Transverse colon (tissue), 4 donors: ENCODE measurements at regions not wholly inside any gene's neighbourhood (a gene's known extent, or its start where the extent isn't known, plus 50 kb on each side); places are given as distances from the start of the nearest gene placed in this dataset.

ENCODE experiments used
- DNase-seq: peaks from one replicate; pipeline ENCODE4 v3.0.0-alpha.2; 2019
- H3K27ac ChIP-seq, 4 donors: fragments of 200-600 bp; sonication (generic); 2 replicates each; pipeline ENCODE4 v1.5.1; 2016 to 2018; ENCODE audit warnings: inconsistent platforms in 4 of 4
- H3K27me3 ChIP-seq: fragments of 200-600 bp; sonication (generic); 2 replicates; pipeline ENCODE4 v1.5.1; 2017; ENCODE audit warnings: inconsistent platforms
- H3K36me3 ChIP-seq, 4 donors: fragments of 200-600 bp; sonication (generic); 2 replicates each; pipeline ENCODE4 v1.5.1; 2017 to 2019; ENCODE audit warnings: inconsistent platforms in 4 of 4
- H3K4me1 ChIP-seq, 4 donors: fragments of 200-600 bp; sonication (generic); 2 replicates each; pipeline ENCODE4 v1.5.1; 2017 to 2020; ENCODE audit warnings: inconsistent platforms in 4 of 4
- H3K4me3 ChIP-seq, 4 donors: fragments of 200-600 bp; sonication (generic); 1 replicate in 1 of 4; 2 replicates in 3 of 4; pipeline versions ENCODE4 v1.5.1 to v1.6.1; 2017 to 2019; ENCODE audit warnings: inconsistent platforms in 4 of 4
- H3K9me3 ChIP-seq, 2 donors: fragments of 200-600 bp; sonication (generic); 2 replicates each; pipeline ENCODE4 v1.5.1; 2017 to 2019; ENCODE audit warnings: inconsistent platforms in 2 of 2
- EP300 ChIP-seq: sonication (generic); formaldehyde crosslinking; IDR thresholded peaks from one replicate; pipeline ENCODE4 v1.6.1; 2017; ENCODE audit warnings: antibody characterized with exemption, low read depth
- POLR2A ChIP-seq: fragments of 450-650 bp; IDR thresholded peaks from one replicate; pipeline ENCODE4 v1.6.1; 2016; ENCODE audit warnings: antibody characterized with exemption, mild to moderate bottlenecking, moderate library complexity
- POLR2AphosphoS5 ChIP-seq, 3 donors: sonication (generic); formaldehyde crosslinking; IDR thresholded peaks; one replicate each; pipeline ENCODE4 v1.6.1; 2016; ENCODE audit warnings: antibody characterized with exemption in 3 of 3
- WGBS, 2 donors: methylation state at CpG; one replicate each; pipeline ENCODE4 v1.1.5; 2018; ENCODE audit warnings: low coverage in 1 of 2; 5-methylcytosine and 5-hydroxymethylcytosine counted together
- in situ Hi-C, 4 donors: fragments of 200-750 bp; cut with MboI; loops; one replicate each; pipeline versions ENCODE4 v1.15.0 to v1.15.1; 2017; ENCODE audit warnings: low sequenced_read_pairs in 3 of 4, low pct_ligation_motif_present in 1 of 4, low pct_unique_long_range_greater_than_20kb in 1 of 4
- intact Hi-C: fragments of 100-400 bp; cut with DNase I; formaldehyde crosslinking; loops from one replicate; pipeline ENCODE4 v1.15.1; 2023; ENCODE audit warnings: low total_unique reads
- TF ChIP-seq, protein P1 (sequence below), 5 experiments: fragments of 200-600 bp in 3 of 5; fragments of 450-650 bp in 2 of 5; sonication (generic) in 3 of 5; IDR thresholded peaks; 1 replicate in 2 of 5; 2 replicates in 3 of 5; pipeline ENCODE4 v1.5.1; 2016 to 2017; ENCODE audit warnings: antibody characterized with exemption in 5 of 5, inconsistent platforms in 3 of 5, mild to moderate bottlenecking in 2 of 5, moderate library complexity in 1 of 5

DNA sequence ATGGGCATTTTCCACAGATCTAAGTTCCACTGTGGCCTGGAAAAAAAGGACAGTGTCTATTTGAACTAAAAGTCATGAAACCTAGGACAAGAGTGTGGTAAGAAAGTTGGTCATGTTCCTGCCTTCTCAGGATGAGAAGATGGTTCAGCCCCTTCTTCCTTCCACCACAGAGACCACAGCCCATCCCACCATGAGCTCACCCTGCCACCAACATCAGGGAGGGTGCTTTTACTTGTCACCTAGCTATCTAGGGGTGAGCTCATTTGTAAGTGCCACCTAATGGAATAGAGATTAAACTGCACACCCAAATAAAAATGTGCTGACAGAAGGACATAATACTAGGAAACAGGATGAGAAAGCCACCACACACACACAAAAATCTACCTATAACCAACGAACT is 235.9 kb downstream of the SPIN4 start:
- H3K4me1 ChIP-seq: no peaks in the 10 kb centered on the region
- no peaks in the 10 kb centered on the region for H3K9me3 ChIP-seq
- H3K27me3 ChIP-seq: no peaks in the 10 kb centered on the region
- intact Hi-C loops: no loop called here
- H3K27ac ChIP-seq: no peak overlapping the region
- no peak for DNase-seq
- no peak overlapping the region for H3K4me3 ChIP-seq
- WGBS, 2 donors: 0 to 7% methylated on average over 1 of the region's 1 CpG
- in situ Hi-C loops: no loop called here
- H3K36me3 ChIP-seq: no peaks in the 10 kb centered on the region
- TF ChIP-seq POLR2AphosphoS5 (IDR thresholded peaks at IDR 0.05) (no peak), POLR2A (no peak), EP300 (no peak)
- TF ChIP-seq, protein P1, sequence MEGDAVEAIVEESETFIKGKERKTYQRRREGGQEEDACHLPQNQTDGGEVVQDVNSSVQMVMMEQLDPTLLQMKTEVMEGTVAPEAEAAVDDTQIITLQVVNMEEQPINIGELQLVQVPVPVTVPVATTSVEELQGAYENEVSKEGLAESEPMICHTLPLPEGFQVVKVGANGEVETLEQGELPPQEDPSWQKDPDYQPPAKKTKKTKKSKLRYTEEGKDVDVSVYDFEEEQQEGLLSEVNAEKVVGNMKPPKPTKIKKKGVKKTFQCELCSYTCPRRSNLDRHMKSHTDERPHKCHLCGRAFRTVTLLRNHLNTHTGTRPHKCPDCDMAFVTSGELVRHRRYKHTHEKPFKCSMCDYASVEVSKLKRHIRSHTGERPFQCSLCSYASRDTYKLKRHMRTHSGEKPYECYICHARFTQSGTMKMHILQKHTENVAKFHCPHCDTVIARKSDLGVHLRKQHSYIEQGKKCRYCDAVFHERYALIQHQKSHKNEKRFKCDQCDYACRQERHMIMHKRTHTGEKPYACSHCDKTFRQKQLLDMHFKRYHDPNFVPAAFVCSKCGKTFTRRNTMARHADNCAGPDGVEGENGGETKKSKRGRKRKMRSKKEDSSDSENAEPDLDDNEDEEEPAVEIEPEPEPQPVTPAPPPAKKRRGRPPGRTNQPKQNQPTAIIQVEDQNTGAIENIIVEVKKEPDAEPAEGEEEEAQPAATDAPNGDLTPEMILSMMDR (IDR thresholded peaks at IDR 0.05): no peak

DNA sequence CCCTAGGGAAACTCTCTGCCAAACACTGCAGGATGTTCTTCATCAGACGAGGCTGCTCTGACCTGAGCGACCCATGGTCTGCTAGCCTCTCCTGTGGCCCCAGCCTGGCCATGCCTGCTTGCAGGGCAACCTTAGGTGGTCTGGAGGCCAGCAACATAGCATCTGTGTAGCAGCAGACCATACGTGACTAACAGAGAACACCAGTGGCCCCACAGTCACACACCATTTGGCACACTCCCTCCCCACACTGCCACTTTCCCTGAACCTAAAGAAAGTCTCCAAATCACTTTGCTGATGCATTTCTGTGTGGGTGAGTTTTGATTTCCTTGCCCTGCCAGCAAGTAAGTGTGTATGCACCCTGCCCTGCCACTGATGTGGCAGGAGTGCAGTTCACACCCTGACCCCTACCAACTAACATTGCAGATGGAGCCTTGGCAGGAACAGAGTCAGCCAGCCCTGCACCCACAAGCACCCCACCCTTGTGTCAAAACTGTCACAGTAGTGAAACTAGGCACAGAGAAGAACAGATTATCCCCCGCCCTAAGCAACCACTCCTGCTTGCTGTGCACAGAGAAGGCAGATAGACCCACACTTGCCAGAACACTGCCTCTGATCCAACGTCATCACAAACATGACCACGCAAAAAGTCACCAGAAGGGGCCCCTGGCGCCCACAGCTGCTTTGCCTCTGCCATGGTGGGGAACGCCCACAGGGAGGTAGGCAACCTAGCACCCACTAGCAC is 249.1 kb downstream of the SPIN4 start:
- 77% methylated on average over 8 of the region's 8 CpGs; no CpG with 5 or more reads in 1 of the 2 donors for WGBS, 2 donors

DNA sequence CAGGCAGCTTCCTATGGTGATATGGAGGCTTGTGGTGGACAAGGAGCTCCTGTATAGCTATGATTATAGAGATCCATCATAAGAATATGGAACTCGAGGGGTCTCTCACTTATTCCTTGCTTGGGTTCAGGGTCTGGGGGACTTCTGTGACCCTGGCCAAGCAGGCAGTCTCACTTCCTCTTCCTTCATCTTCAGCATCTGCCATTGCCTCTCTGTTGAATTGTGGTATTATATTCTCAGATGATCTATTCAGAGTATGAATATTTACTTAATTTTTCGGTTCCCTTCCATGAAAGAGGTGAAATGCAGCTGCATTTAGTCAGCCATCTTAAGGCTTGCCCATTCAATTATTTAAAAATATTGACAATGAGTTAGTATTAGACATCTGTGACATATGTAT is 292.9 kb downstream of the SPIN4 start:
- Histone ChIP-seq H3K27ac (no peak overlapping the region), H3K36me3 (no peaks in the 10 kb centered on the region), H3K4me1 (no peaks in the 10 kb centered on the region), H3K4me3 (no peak overlapping the region), H3K9me3 (no peaks in the 10 kb centered on the region), H3K27me3 (no peaks in the 10 kb centered on the region)
- WGBS, 2 donors: 25% methylated on average over 2 of the region's 2 CpGs; no CpG with 5 or more reads in 1 of the 2 donors
- in situ Hi-C loops (no loop called here), intact Hi-C loops (no loop called here)
- no peak for DNase-seq
- TF ChIP-seq POLR2A: no peak
- TF ChIP-seq POLR2AphosphoS5 (IDR thresholded peaks at IDR 0.05): no peak
- TF ChIP-seq, protein P1 (IDR thresholded peaks at IDR 0.05): no peak
- no peak for TF ChIP-seq EP300

More for the DNA sequence above, 249.1 kb downstream of the SPIN4 start:
- Histone ChIP-seq H3K27ac (no peak overlapping the region), H3K27me3 (no peaks in the 10 kb centered on the region), H3K9me3 (no peaks in the 10 kb centered on the region), H3K36me3 (no peaks in the 10 kb centered on the region), H3K4me1 (no peaks in the 10 kb centered on the region), H3K4me3 (no peak overlapping the region)
- in situ Hi-C loops: no loop called here
- no peak for DNase-seq
- intact Hi-C loops: no loop called here
- TF ChIP-seq POLR2A (no peak), EP300 (no peak), POLR2AphosphoS5 (IDR thresholded peaks at IDR 0.05) (no peak)
- TF ChIP-seq, protein P1 (IDR thresholded peaks at IDR 0.05): no peak

DNA sequence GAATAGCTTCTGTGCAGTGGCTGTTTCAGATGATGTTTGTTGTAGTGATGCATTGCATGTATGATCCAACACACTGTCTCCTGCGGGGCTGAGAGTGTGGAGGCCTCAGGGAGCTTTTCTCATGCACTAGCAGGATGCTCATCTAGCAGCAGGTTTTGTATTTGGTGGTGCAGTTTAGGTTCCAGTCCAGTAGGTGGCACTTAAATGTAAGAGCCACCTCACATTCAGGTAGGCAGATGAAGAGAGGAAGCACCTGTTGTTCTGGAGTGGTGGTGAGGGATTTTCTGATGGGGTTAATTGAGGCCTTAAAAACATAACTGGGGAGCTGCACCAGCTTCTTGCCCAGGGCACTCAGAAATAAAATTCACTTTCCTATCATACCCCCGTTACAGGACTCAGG is 300.9 kb downstream of the SPIN4 start:
- Histone ChIP-seq H3K27me3 (no peaks in the 10 kb centered on the region), H3K4me1 (no peaks in the 10 kb centered on the region), H3K36me3 (no peaks in the 10 kb centered on the region), H3K9me3 (no peaks in the 10 kb centered on the region), H3K27ac (no peak overlapping the region), H3K4me3 (no peak overlapping the region)
- in situ Hi-C loops (no loop called here), intact Hi-C loops (no loop called here)
- WGBS, 2 donors: 36% methylated on average over 2 of the region's 2 CpGs; no CpG with 5 or more reads in 1 of the 2 donors
- TF ChIP-seq POLR2A (no peak), EP300 (no peak), POLR2AphosphoS5 (IDR thresholded peaks at IDR 0.05) (no peak)
- TF ChIP-seq, protein P1 (IDR thresholded peaks at IDR 0.05): no peak
- no peak for DNase-seq
